Trophoblast cell (in vitro differentiated cells and primary cell): ENCODE measurements at regions not wholly inside any gene's neighbourhood (a gene's known extent, or its start where the extent isn't known, plus 50 kb on each side); places are given as distances from the start of the nearest gene placed in this dataset.

ENCODE experiments used
- DNase-seq, 2 donors: peaks; one replicate each; pipeline ENCODE4 v3.0.0-alpha.2; 2016
- H2AFZ ChIP-seq: 2 replicates; pipeline ENCODE4 v1.6.1; 2013; ENCODE audit warnings: low read length, moderate library complexity, mild to moderate bottlenecking; ENCODE audit not compliant: insufficient read depth, poor library complexity
- H2AK5ac ChIP-seq: 2 replicates; pipeline ENCODE4 v1.6.1; 2013; ENCODE audit warnings: mild to moderate bottlenecking, low read length
- H2BK120ac ChIP-seq: 2 replicates; pipeline ENCODE4 v1.6.1; 2013; ENCODE audit warnings: low read length, mild to moderate bottlenecking, moderate library complexity; ENCODE audit not compliant: insufficient read depth, poor library complexity
- H2BK12ac ChIP-seq: 2 replicates; pipeline ENCODE4 v1.6.1; 2013; ENCODE audit warnings: mild to moderate bottlenecking, low read length, moderate library complexity
- H2BK5ac ChIP-seq: 2 replicates; pipeline ENCODE4 v1.6.1; 2013; ENCODE audit warnings: low read length, low read depth, moderate library complexity, mild to moderate bottlenecking; ENCODE audit not compliant: poor library complexity
- H3K14ac ChIP-seq: 2 replicates; pipeline ENCODE4 v1.6.1; 2013; ENCODE audit warnings: mild to moderate bottlenecking, low read length
- H3K18ac ChIP-seq: 2 replicates; pipeline ENCODE4 v1.6.1; 2013; ENCODE audit warnings: mild to moderate bottlenecking, low read length
- H3K23ac ChIP-seq: 2 replicates; pipeline ENCODE4 v1.6.1; 2013; ENCODE audit warnings: low read length
- H3K27ac ChIP-seq: 2 replicates; pipeline ENCODE4 v1.5.1; 2013; ENCODE audit warnings: low read depth, mild to moderate bottlenecking, inconsistent platforms, low read length, moderate library complexity
- H3K27me3 ChIP-seq: 2 replicates; pipeline ENCODE4 v1.6.1; 2013; ENCODE audit warnings: inconsistent platforms, mild to moderate bottlenecking, low read length, moderate library complexity; ENCODE audit not compliant: insufficient read depth
- H3K36me3 ChIP-seq, 2 experiments: 1 replicate in 1 of 2; 2 replicates in 1 of 2; pipeline ENCODE4 v1.6.1; 2013; ENCODE audit warnings: low read length in 2 of 2, mild to moderate bottlenecking in 2 of 2, moderate library complexity in 1 of 2; ENCODE audit not compliant: insufficient read depth in 2 of 2, control insufficient read depth in 1 of 2
- H3K4ac ChIP-seq: 2 replicates; pipeline ENCODE4 v1.6.1; 2013; ENCODE audit warnings: low read depth, mild to moderate bottlenecking, low read length, moderate library complexity
- H3K4me1 ChIP-seq, 2 experiments: 1 replicate in 1 of 2; 2 replicates in 1 of 2; pipeline ENCODE4 v1.6.1; 2013; ENCODE audit warnings: low read length in 2 of 2, mild to moderate bottlenecking in 2 of 2, moderate library complexity in 1 of 2; ENCODE audit not compliant: insufficient read depth in 2 of 2, control insufficient read depth in 1 of 2
- H3K4me2 ChIP-seq: 2 replicates; pipeline ENCODE4 v1.6.1; 2013; ENCODE audit warnings: inconsistent platforms, mild to moderate bottlenecking, low read length, moderate library complexity
- H3K4me3 ChIP-seq: 2 replicates; pipeline ENCODE4 v1.5.1; 2013; ENCODE audit warnings: mild to moderate bottlenecking, low read depth, low read length, inconsistent platforms
- H3K79me1 ChIP-seq: one replicate; pipeline ENCODE4 v1.6.1; 2013; ENCODE audit warnings: low read length
- H3K79me2 ChIP-seq: 2 replicates; pipeline ENCODE4 v1.6.1; 2013; ENCODE audit warnings: low read length, mild to moderate bottlenecking; ENCODE audit not compliant: control insufficient read depth, insufficient read depth, poor library complexity
- H3K9ac ChIP-seq: 2 replicates; pipeline ENCODE4 v1.6.1; 2013; ENCODE audit warnings: mild to moderate bottlenecking, low read length
- H3K9me3 ChIP-seq: 2 replicates; pipeline ENCODE4 v1.6.1; 2013; ENCODE audit warnings: low read depth, mild to moderate bottlenecking, control low read depth, inconsistent platforms, low read length; ENCODE audit not compliant: insufficient read depth
- H4K12ac ChIP-seq: 2 replicates; pipeline ENCODE4 v1.6.1; 2013; ENCODE audit warnings: low read depth, mild to moderate bottlenecking, low read length, moderate library complexity
- H4K8ac ChIP-seq: 2 replicates; pipeline ENCODE4 v1.6.1; 2013; ENCODE audit warnings: low read depth, mild to moderate bottlenecking, low read length, moderate library complexity
- H4K91ac ChIP-seq: one replicate; pipeline ENCODE4 v1.6.1; 2013; ENCODE audit warnings: low read depth, mild to moderate bottlenecking, low read length, moderate library complexity
- WGBS: extraction: QIAGEN DNeasy Blood & Tissue Kit; methylation state at CpG from one replicate; pipeline ENCODE4 v1.1.7; 2013; ENCODE audit warnings: missing lambda C conversion rate; ENCODE audit not compliant: insufficient read length, insufficient coverage; ENCODE audit errors: extremely low coverage; 5-methylcytosine and 5-hydroxymethylcytosine counted together

DNA sequence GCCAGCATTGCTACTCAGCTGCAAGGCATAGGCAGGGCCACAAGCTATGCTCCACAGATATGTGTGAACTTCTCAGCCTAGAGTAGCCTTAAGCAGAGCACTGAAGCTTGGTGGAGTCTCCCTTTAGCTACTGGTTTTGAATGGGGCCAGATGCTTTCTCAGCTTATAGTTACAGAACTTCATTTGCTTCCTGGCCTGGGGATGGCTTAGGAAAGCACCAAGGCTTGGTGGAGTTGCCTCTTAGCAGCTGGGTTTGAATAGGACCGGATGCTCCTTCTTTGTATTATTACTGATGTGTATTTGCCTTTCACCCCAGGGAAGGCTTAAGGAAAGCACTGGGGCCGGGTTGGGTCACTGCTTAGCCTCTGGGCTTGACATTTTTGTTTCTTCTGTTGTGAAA is 497.8 kb upstream of the SEMA6A start:
- H3K27ac ChIP-seq = no peak overlapping the region
- H3K9ac ChIP-seq = no peak overlapping the region
- H2BK12ac ChIP-seq = no peak overlapping the region
- H3K14ac ChIP-seq = no peak overlapping the region
- H3K4me2 ChIP-seq = no peak overlapping the region
- no peak overlapping the region for H2BK120ac ChIP-seq
- H3K27me3 ChIP-seq = no peaks in the 10 kb centered on the region
- H3K4me3 ChIP-seq = no peak overlapping the region
- WGBS = no CpG with 5 or more reads among the region's 2 CpGs
- no peak overlapping the region for H3K23ac ChIP-seq
- H2AK5ac ChIP-seq = no peak overlapping the region
- no peak overlapping the region for H4K91ac ChIP-seq
- no peaks in the 10 kb centered on the region for H3K79me1 ChIP-seq
- no peak overlapping the region for H2AFZ ChIP-seq
- no peak overlapping the region for H3K4ac ChIP-seq
- H3K79me2 ChIP-seq = no peaks in the 10 kb centered on the region
- DNase-seq = no peak
- no peaks in the 10 kb centered on the region for H3K9me3 ChIP-seq
- no peak overlapping the region for H4K8ac ChIP-seq
- H3K18ac ChIP-seq = no peak overlapping the region
- H4K12ac ChIP-seq = no peak overlapping the region
- no peaks in the 10 kb centered on the region for H3K4me1 ChIP-seq
- H3K36me3 ChIP-seq = no peaks in the 10 kb centered on the region
- no peak overlapping the region for H2BK5ac ChIP-seq

DNA sequence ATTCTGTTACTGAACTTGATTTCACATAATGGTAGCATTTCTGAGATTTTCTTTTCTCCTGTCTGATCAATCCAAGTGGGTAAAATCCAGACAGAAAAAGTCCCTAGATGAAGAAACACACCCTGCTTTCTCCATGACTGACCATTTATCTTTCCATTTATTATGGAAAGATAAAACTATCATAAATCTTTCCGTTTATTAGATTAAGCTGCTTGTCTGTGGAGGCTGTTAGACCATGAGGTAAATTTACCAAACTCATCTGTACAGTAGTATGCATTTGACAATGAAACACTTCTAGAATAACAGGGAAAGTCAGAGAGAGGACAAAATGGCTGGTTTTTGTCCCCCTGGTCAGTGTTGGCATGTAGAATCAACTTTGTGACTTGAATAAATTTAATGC is 491.2 kb upstream of the SEMA6A start:
- Histone ChIP-seq H3K4me2 (no peak overlapping the region), H2BK12ac (no peak overlapping the region), H3K9ac (no peak overlapping the region), H4K91ac (no peak overlapping the region), H3K79me1 (no peaks in the 10 kb centered on the region), H3K9me3 (no peaks in the 10 kb centered on the region), H3K79me2 (no peaks in the 10 kb centered on the region), H3K4ac (no peak overlapping the region), H3K27ac (no peak overlapping the region), H4K12ac (no peak overlapping the region), H2AFZ (no peak overlapping the region), H3K4me3 (no peak overlapping the region), H3K23ac (no peak overlapping the region), H3K14ac (no peak overlapping the region), H4K8ac (no peak overlapping the region), H3K27me3 (no peaks in the 10 kb centered on the region), H2AK5ac (no peak overlapping the region), H3K18ac (no peak overlapping the region), H3K4me1 (no peaks in the 10 kb centered on the region), H2BK120ac (no peak overlapping the region), H2BK5ac (no peak overlapping the region), H3K36me3 (no peaks in the 10 kb centered on the region)
- no CpG with 5 or more reads among the region's 1 CpG for WGBS
- no peak for DNase-seq

GRCh38 chr5:117065161-117065560 is 490.5 kb upstream of the SEMA6A start:
- Histone ChIP-seq H3K14ac (no peak overlapping the region), H3K36me3 (no peaks in the 10 kb centered on the region), H3K9ac (no peak overlapping the region), H3K4ac (no peak overlapping the region), H3K4me2 (no peak overlapping the region), H3K4me3 (no peak overlapping the region), H4K91ac (no peak overlapping the region), H3K9me3 (no peaks in the 10 kb centered on the region), H3K79me2 (no peaks in the 10 kb centered on the region), H3K23ac (no peak overlapping the region), H3K4me1 (no peaks in the 10 kb centered on the region), H3K27ac (no peak overlapping the region), H4K12ac (no peak overlapping the region), H3K27me3 (no peaks in the 10 kb centered on the region), H2AK5ac (no peak overlapping the region), H2BK5ac (no peak overlapping the region), H4K8ac (no peak overlapping the region), H3K79me1 (no peaks in the 10 kb centered on the region), H2BK12ac (no peak overlapping the region), H3K18ac (no peak overlapping the region), H2AFZ (no peak overlapping the region), H2BK120ac (no peak overlapping the region)
- DNase-seq = no peak
- no CpG with 5 or more reads among the region's 1 CpG for WGBS

DNA sequence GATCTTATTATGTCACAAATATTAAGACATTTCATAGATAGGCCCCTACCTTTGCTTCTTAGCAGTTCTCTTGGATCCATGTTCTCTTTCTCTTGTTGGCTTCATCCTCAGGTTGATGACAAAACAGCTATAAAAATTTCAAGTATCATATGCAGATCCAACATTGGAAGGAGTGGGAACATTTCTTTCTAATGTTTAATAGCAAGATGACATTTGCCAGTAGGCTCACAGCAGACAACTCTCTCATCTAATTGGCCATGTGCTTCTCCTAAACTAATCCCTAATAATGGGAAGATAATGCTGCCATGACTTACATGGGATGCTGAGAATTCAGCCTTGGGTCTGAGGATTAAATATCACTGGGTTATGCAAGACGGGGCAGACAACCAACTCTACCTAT is 485.5 kb upstream of the SEMA6A start:
- H2AFZ ChIP-seq = no peak overlapping the region
- H3K4ac ChIP-seq = no peak overlapping the region
- H3K18ac ChIP-seq = no peak overlapping the region
- H3K27ac ChIP-seq = no peak overlapping the region
- no peak overlapping the region for H3K4me3 ChIP-seq
- no CpG with 5 or more reads among the region's 1 CpG for WGBS
- H3K9ac ChIP-seq = no peak overlapping the region
- no peak overlapping the region for H3K4me2 ChIP-seq
- no peak overlapping the region for H4K91ac ChIP-seq
- no peak overlapping the region for H4K12ac ChIP-seq
- H3K4me1 ChIP-seq = no peaks in the 10 kb centered on the region
- no peaks in the 10 kb centered on the region for H3K79me2 ChIP-seq
- H3K27me3 ChIP-seq = no peaks in the 10 kb centered on the region
- H3K79me1 ChIP-seq = no peaks in the 10 kb centered on the region
- H2BK5ac ChIP-seq = no peak overlapping the region
- H4K8ac ChIP-seq = no peak overlapping the region
- H3K9me3 ChIP-seq = no peaks in the 10 kb centered on the region
- no peaks in the 10 kb centered on the region for H3K36me3 ChIP-seq
- H2AK5ac ChIP-seq = no peak overlapping the region
- H3K23ac ChIP-seq = no peak overlapping the region
- no peak overlapping the region for H3K14ac ChIP-seq
- no peak overlapping the region for H2BK12ac ChIP-seq
- H2BK120ac ChIP-seq = no peak overlapping the region
- no peak for DNase-seq

- no peak overlapping the region for H2AFZ ChIP-seq
- no peak overlapping the region for H3K18ac ChIP-seq
- H3K4me1 ChIP-seq = no peaks in the 10 kb centered on the region
- no peak overlapping the region for H3K14ac ChIP-seq
- H3K27me3 ChIP-seq = no peaks in the 10 kb centered on the region
- H2BK5ac ChIP-seq = no peak overlapping the region
- no peak overlapping the region for H2BK120ac ChIP-seq
- H3K79me1 ChIP-seq = no peaks in the 10 kb centered on the region
- no peak overlapping the region for H2AK5ac ChIP-seq
- no peak overlapping the region for H3K23ac ChIP-seq
- no peak overlapping the region for H4K12ac ChIP-seq
- no peaks in the 10 kb centered on the region for H3K79me2 ChIP-seq
- no peak for DNase-seq
- no peak overlapping the region for H3K9ac ChIP-seq
- H3K9me3 ChIP-seq = no peaks in the 10 kb centered on the region
- no peak overlapping the region for H4K91ac ChIP-seq
- H3K36me3 ChIP-seq = no peaks in the 10 kb centered on the region
- no peak overlapping the region for H3K27ac ChIP-seq
- no peak overlapping the region for H3K4ac ChIP-seq
- H4K8ac ChIP-seq = no peak overlapping the region
- H2BK12ac ChIP-seq = no peak overlapping the region
- no peak overlapping the region for H3K4me2 ChIP-seq
- H3K4me3 ChIP-seq = no peak overlapping the region
These were observed 484.1 kb upstream of the SEMA6A start for GRCh38 chr5:117058740-117059139.
